ENCODE measurements at regions not wholly inside any gene's neighbourhood (a gene's known extent, or its start where the extent isn't known, plus 50 kb on each side); places are given as distances from the start of the nearest gene placed in this dataset.

GRCh38 chr13:106796280-106797047 lies 228.5 kb upstream of the ARGLU1 start:
- TF ChIP-seq TCF12 (IDR thresholded peaks at IDR 0.05): no peak
- no peak for TF ChIP-seq CTCF (IDR thresholded peaks at IDR 0.05)
- no peak for TF ChIP-seq MAX (IDR thresholded peaks at IDR 0.05; ENCODE audit: low read depth)
